ENCODE measurements at regions not wholly inside any gene's neighbourhood (a gene's known extent, or its start where the extent isn't known, plus 50 kb on each side); places are given as distances from the start of the nearest gene placed in this dataset.
"Not testable (repeated sequence)": the region's sequence is repeated elsewhere in the genome, so short reads cannot be mapped to it uniquely, and the experiment has no call there.

DNA sequence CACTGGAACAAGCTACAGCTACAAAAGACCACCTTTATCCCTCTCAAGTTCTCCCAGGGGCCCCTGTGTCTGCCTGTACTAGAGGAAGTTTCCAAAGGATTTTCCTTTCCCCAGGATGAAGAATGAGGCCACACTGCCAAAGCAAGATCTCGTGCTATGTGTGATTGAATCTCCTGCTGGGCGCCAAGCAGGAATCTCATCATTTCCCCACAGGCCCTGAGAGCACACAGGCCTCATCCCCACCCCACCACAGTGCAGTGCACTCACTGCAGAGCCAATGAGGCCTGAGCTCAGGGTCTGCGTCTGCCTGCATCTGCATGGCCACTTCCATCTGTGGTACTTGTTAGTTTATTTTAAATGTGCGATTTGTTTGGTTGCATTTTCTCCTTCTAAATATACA is 387.4 kb upstream of the ASIC2 start:
- Mint-ChIP-seq H3K4me3 (no peak overlapping the region), H3K27me3 (no peaks in the 10 kb centered on the region), H3K36me3 (ENCODE audit: low read depth) (no peaks in the 10 kb centered on the region), H3K4me1 (no peaks in the 10 kb centered on the region), H3K9me3 (no peaks in the 10 kb centered on the region), H3K27ac (no peak overlapping the region)
- intact Hi-C loops (cut with micrococcal nuclease): no loop called here
- no peak for DNase-seq

GRCh38 chr17:33682599-33682998 is 389.5 kb upstream of the ASIC2 start:
- Mint-ChIP-seq H3K4me1 (no peaks in the 10 kb centered on the region), H3K4me3 (no peak overlapping the region), H3K27me3 (no peaks in the 10 kb centered on the region), H3K9me3 (no peaks in the 10 kb centered on the region), H3K27ac (no peak overlapping the region), H3K36me3 (ENCODE audit: low read depth) (no peaks in the 10 kb centered on the region)
- no peak for DNase-seq
- intact Hi-C loops (cut with micrococcal nuclease): no loop called here

DNA sequence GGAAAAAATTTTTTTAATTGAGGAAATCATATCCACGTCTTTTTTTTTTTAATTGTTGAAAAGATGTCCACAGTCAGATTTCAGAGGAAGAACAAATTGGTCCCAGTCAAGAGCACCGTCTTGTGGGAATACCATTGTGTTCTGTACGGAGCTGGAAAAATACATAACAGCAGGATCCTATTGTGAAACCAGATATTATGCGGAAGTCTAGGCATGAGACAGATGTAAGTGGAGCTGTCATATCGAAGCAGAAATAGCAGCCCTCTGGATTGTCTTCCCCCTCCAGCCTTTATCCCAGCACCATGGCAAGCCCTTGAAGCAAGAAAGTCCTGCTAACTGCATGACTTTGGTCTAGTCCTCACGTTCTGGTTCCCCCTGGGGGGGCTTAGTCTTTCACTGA is 391.6 kb upstream of the ASIC2 start:
- H3K4me1 Mint-ChIP-seq: no peaks in the 10 kb centered on the region
- no peak for DNase-seq
- H3K9me3 Mint-ChIP-seq: no peaks in the 10 kb centered on the region
- no peaks in the 10 kb centered on the region for H3K27me3 Mint-ChIP-seq
- intact Hi-C loops (cut with micrococcal nuclease): no loop called here
- no peak overlapping the region for H3K4me3 Mint-ChIP-seq
- H3K36me3 Mint-ChIP-seq (ENCODE audit: low read depth): no peaks in the 10 kb centered on the region
- no peak overlapping the region for H3K27ac Mint-ChIP-seq

GRCh38 chr17:33686171-33686570 is 393.1 kb upstream of the ASIC2 start:
- peak; percentile 74 for DNase-seq
- H3K4me3 Mint-ChIP-seq: no peak overlapping the region
- intact Hi-C loops (cut with micrococcal nuclease): no loop called here
- no peak overlapping the region for H3K27ac Mint-ChIP-seq
- no peaks in the 10 kb centered on the region for H3K9me3 Mint-ChIP-seq
- no peaks in the 10 kb centered on the region for H3K27me3 Mint-ChIP-seq
- H3K36me3 Mint-ChIP-seq (ENCODE audit: low read depth): no peaks in the 10 kb centered on the region
- H3K4me1 Mint-ChIP-seq: no peaks in the 10 kb centered on the region

DNA sequence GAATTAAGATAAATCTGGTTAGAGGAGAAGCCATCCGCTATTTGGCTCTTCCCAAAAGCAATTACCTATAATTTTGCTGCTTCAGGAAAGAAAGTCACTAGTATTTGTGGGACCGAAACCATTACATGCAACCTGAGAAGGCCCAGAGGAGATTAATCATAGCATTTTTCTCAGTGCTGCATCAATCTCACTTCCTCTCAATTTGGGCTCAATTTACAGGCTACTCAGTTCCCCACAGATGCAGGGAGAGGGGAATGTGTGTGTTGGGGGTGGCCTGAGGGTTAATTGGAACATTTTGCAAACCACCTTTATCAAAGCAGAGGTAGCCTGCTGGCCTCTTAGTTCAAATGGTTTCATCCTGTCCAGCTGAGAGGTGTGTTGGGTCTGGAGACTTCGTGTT is 394.7 kb upstream of the ASIC2 start:
- no peak overlapping the region for H3K4me3 Mint-ChIP-seq
- H3K27ac Mint-ChIP-seq: no peak overlapping the region
- no peaks in the 10 kb centered on the region for H3K9me3 Mint-ChIP-seq
- DNase-seq: no peak
- intact Hi-C loops (cut with micrococcal nuclease): no loop called here
- no peaks in the 10 kb centered on the region for H3K4me1 Mint-ChIP-seq
- H3K36me3 Mint-ChIP-seq (ENCODE audit: low read depth): no peaks in the 10 kb centered on the region
- no peaks in the 10 kb centered on the region for H3K27me3 Mint-ChIP-seq

GRCh38 chr17:33688771-33689170 is 395.7 kb upstream of the ASIC2 start:
- H3K36me3 Mint-ChIP-seq (ENCODE audit: low read depth): no peaks in the 10 kb centered on the region
- no peak for DNase-seq
- no peak overlapping the region for H3K27ac Mint-ChIP-seq
- no peaks in the 10 kb centered on the region for H3K9me3 Mint-ChIP-seq
- H3K4me3 Mint-ChIP-seq: no peak overlapping the region
- no peaks in the 10 kb centered on the region for H3K27me3 Mint-ChIP-seq
- intact Hi-C loops (cut with micrococcal nuclease): no loop called here
- no peaks in the 10 kb centered on the region for H3K4me1 Mint-ChIP-seq

DNA sequence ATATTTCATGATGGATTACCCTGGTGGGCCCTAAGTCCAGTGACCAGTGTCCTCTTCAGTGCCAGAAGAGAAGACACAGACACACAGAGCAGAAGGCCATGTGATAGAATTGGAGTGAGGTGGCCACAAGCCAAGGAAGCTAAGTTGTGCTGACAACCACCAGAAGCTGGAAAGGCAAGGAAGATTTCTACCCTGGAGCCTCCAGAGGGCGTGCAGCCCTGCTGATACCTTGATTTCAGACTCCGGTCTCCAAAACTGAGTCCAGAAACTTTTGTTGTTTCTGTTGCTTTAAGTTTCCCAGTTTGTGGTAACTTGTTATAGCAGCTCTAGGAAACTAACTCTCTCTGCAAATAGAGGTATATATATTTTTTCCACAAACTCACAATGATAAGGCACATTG is 396.6 kb upstream of the ASIC2 start:
- H3K36me3 Mint-ChIP-seq (ENCODE audit: low read depth): no peaks in the 10 kb centered on the region
- H3K9me3 Mint-ChIP-seq: no peaks in the 10 kb centered on the region
- no peak overlapping the region for H3K4me3 Mint-ChIP-seq
- DNase-seq: no peak
- intact Hi-C loops (cut with micrococcal nuclease): no loop called here
- no peaks in the 10 kb centered on the region for H3K27me3 Mint-ChIP-seq
- no peak overlapping the region for H3K27ac Mint-ChIP-seq
- H3K4me1 Mint-ChIP-seq: no peaks in the 10 kb centered on the region

- H3K9me3 Mint-ChIP-seq: no peaks in the 10 kb centered on the region
- no peaks in the 10 kb centered on the region for H3K4me1 Mint-ChIP-seq
- H3K36me3 Mint-ChIP-seq (ENCODE audit: low read depth): no peaks in the 10 kb centered on the region
- no peak overlapping the region for H3K4me3 Mint-ChIP-seq
- no peak for DNase-seq
- no peak overlapping the region for H3K27ac Mint-ChIP-seq
- no peaks in the 10 kb centered on the region for H3K27me3 Mint-ChIP-seq
- intact Hi-C loops (cut with micrococcal nuclease): no loop called here
These were observed 402.3 kb upstream of the ASIC2 start for GRCh38 chr17:33695431-33695830.

GRCh38 chr17:33696102-33696501 is 403.0 kb upstream of the ASIC2 start:
- no peaks in the 10 kb centered on the region for H3K9me3 Mint-ChIP-seq
- no peaks in the 10 kb centered on the region for H3K27me3 Mint-ChIP-seq
- no peak overlapping the region for H3K27ac Mint-ChIP-seq
- intact Hi-C loops (cut with micrococcal nuclease): no loop called here
- H3K4me1 Mint-ChIP-seq: no peaks in the 10 kb centered on the region
- H3K36me3 Mint-ChIP-seq (ENCODE audit: low read depth): no peaks in the 10 kb centered on the region
- H3K4me3 Mint-ChIP-seq: no peak overlapping the region
- DNase-seq: no peak

DNA sequence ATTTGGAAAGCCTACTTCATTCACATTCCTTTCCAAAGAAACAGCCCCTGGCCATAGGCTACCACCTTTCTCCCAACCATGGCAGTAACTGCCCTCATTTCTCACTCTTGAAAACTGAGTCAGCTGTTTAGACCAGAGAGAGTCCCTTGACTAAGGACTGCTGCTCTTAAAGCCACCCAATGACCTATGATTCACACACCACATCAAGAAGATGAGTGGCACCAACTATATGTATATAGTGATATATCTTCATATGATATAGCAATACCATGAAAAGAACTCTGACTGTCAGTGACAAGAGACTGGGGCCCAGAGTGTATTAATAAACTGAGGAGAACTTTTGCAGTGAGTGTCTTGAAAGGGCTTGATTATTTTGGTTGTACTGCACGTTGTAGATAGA is 404.5 kb upstream of the ASIC2 start:
- Mint-ChIP-seq H3K4me3 (no peak overlapping the region), H3K9me3 (no peaks in the 10 kb centered on the region), H3K27me3 (no peaks in the 10 kb centered on the region), H3K36me3 (ENCODE audit: low read depth) (no peaks in the 10 kb centered on the region), H3K27ac (no peak overlapping the region), H3K4me1 (no peaks in the 10 kb centered on the region)
- intact Hi-C loops (cut with micrococcal nuclease): no loop called here
- DNase-seq: no peak

DNA sequence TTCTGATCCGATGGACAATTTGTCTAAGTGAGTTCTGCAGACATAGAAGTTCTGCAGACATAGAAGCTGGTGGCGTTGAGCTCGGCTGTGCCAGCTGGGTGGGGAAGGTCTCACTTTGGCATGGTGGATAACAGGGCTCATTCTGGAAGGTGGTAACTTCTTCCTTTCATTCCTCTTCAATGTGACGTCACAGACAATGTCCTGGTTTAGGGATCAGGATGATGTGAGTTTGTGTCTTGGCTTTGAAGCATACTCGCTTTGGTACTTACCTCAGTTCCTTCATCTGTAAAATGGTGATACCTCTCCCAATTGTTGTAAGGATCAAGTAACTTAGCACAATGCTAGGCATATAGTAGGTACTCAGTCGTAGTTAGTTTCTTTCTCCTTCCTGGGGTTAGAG is 408.8 kb upstream of the ASIC2 start:
- Mint-ChIP-seq H3K27me3 (no peaks in the 10 kb centered on the region), H3K36me3 (ENCODE audit: low read depth) (no peaks in the 10 kb centered on the region), H3K4me1 (no peaks in the 10 kb centered on the region), H3K27ac (no peak overlapping the region), H3K4me3 (no peak overlapping the region), H3K9me3 (no peaks in the 10 kb centered on the region)
- intact Hi-C loops (cut with micrococcal nuclease): no loop called here
- no peak for DNase-seq

GRCh38 chr17:33704856-33705255 is 411.8 kb upstream of the ASIC2 start:
- no peak for DNase-seq
- no peaks in the 10 kb centered on the region for H3K27me3 Mint-ChIP-seq
- no peak overlapping the region for H3K4me3 Mint-ChIP-seq
- H3K9me3 Mint-ChIP-seq: no peaks in the 10 kb centered on the region
- H3K27ac Mint-ChIP-seq: no peak overlapping the region
- intact Hi-C loops (cut with micrococcal nuclease): no loop called here
- no peaks in the 10 kb centered on the region for H3K4me1 Mint-ChIP-seq
- no peaks in the 10 kb centered on the region for H3K36me3 Mint-ChIP-seq (ENCODE audit: low read depth)

- Mint-ChIP-seq H3K4me3 (no peak overlapping the region), H3K9me3 (no peaks in the 10 kb centered on the region), H3K36me3 (ENCODE audit: low read depth) (no peaks in the 10 kb centered on the region), H3K27me3 (no peaks in the 10 kb centered on the region), H3K4me1 (no peaks in the 10 kb centered on the region), H3K27ac (no peak overlapping the region)
- intact Hi-C loops (cut with micrococcal nuclease): no loop called here
- DNase-seq: no peak
These were observed 416.8 kb upstream of the ASIC2 start for GRCh38 chr17:33709881-33710280.

- Mint-ChIP-seq H3K36me3 (ENCODE audit: low read depth) (no peaks in the 10 kb centered on the region), H3K4me1 (no peaks in the 10 kb centered on the region), H3K9me3 (no peaks in the 10 kb centered on the region), H3K4me3 (no peak overlapping the region), H3K27ac (no peak overlapping the region), H3K27me3 (no peaks in the 10 kb centered on the region)
- intact Hi-C loops (cut with micrococcal nuclease): no loop called here
- no peak for DNase-seq
These were observed 419.0 kb upstream of the ASIC2 start for GRCh38 chr17:33712120-33712519.

DNA sequence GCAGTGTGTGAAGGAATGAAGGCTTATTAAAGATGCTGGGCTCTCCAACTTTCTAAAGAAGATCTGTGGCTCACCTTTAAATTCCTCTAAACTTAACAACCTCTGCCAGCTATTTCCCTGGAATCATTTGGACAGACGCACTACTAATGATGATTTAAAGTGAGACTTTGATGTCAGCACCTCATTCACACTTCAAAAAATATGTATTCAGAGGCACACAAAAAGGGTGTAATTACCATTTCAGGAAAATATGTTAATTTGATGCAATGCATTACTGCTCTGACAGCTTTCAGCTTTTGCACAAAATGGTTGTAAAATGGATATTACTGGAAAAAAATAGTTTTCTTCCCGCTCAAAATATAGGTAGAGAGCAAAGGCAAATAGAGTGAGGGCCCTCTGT is 423.9 kb upstream of the ASIC2 start:
- Mint-ChIP-seq H3K27me3 (no peaks in the 10 kb centered on the region), H3K36me3 (ENCODE audit: low read depth) (no peaks in the 10 kb centered on the region), H3K4me1 (no peaks in the 10 kb centered on the region), H3K4me3 (no peak overlapping the region), H3K9me3 (no peaks in the 10 kb centered on the region), H3K27ac (no peak overlapping the region)
- intact Hi-C loops (cut with micrococcal nuclease): no loop called here
- DNase-seq: no peak

DNA sequence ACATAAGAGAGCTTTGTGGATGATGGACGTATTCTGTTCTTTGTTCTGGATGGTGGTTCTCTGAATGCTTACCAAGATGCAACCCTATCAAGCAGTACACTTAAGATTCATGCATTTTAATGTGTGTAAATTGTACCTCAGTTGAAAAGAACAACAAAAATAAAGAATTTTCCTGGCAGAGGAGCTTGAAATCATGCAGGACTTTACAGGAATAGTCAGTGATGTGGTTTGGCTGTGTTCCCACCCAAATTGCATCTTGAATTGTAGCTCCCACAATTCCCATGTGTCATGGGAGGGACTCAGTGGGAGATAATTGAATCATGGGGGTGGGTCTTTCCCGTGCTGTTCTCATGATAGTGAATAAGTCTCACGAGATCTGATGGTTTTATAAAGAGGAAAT is 430.6 kb upstream of the ASIC2 start:
- H3K4me1 Mint-ChIP-seq; H3K36me3 Mint-ChIP-seq (ENCODE audit: low read depth); DNase-seq; H3K27ac Mint-ChIP-seq; H3K27me3 Mint-ChIP-seq; intact Hi-C loops (cut with micrococcal nuclease); H3K9me3 Mint-ChIP-seq; H3K4me3 Mint-ChIP-seq: not testable (repeated sequence)

Data from activated CD4-positive, alpha-beta T cell treated with anti-CD3 and anti-CD28 coated beads, Interleukin-2, amount 10 ng/mL, durations not matched to agents 24 days and 14 days (primary cell).